PC-9 (cell line): ENCODE measurements at regions not wholly inside any gene's neighbourhood (a gene's known extent, or its start where the extent isn't known, plus 50 kb on each side); places are given as distances from the start of the nearest gene placed in this dataset.

Source experiments
- EZH2 ChIP-seq: fragments of 200-600 bp; sonication (generic); IDR thresholded peaks from 2 replicates; pipeline ENCODE4 v1.8.0; 2017; ENCODE audit warnings: antibody characterized with exemption, low read depth
- TF ChIP-seq, protein P1 (sequence below): fragments of 200-600 bp; sonication (generic); conservative IDR thresholded peaks from 2 replicates; pipeline ENCODE4 v1.6.1; 2017; ENCODE audit warnings: mixed run types, antibody characterized with exemption, mild to moderate bottlenecking, moderate library complexity

DNA sequence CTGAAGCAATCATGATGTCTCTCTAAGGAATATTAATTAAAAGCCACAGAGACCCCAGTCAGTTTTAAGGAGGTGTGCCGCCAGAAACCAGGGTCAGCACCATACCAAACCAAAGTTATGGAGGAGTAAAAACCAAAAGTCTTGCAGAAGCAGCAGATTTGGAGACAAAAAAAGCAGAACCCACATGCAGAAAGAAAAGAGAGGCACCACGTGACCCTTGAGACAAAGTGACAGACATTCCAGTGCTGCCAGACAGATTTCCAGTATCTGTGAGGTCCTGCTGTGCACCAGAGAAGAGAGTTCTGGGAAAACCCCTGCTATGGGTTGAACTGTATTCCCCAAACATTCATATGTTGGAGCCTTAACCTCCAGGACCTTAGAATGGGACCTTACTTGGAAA lies 59.7 kb downstream of the CAPZA3 start:
- TF ChIP-seq, protein P1, sequence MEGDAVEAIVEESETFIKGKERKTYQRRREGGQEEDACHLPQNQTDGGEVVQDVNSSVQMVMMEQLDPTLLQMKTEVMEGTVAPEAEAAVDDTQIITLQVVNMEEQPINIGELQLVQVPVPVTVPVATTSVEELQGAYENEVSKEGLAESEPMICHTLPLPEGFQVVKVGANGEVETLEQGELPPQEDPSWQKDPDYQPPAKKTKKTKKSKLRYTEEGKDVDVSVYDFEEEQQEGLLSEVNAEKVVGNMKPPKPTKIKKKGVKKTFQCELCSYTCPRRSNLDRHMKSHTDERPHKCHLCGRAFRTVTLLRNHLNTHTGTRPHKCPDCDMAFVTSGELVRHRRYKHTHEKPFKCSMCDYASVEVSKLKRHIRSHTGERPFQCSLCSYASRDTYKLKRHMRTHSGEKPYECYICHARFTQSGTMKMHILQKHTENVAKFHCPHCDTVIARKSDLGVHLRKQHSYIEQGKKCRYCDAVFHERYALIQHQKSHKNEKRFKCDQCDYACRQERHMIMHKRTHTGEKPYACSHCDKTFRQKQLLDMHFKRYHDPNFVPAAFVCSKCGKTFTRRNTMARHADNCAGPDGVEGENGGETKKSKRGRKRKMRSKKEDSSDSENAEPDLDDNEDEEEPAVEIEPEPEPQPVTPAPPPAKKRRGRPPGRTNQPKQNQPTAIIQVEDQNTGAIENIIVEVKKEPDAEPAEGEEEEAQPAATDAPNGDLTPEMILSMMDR = no peak
- TF ChIP-seq EZH2 = no peak
